T-helper 1 cell (primary cell): ENCODE measurements at regions not wholly inside any gene's neighbourhood (a gene's known extent, or its start where the extent isn't known, plus 50 kb on each side); places are given as distances from the start of the nearest gene placed in this dataset.

Experiments used
- DNase-seq, 5 donors: peaks; one replicate each; pipeline ENCODE4 v3.0.0-alpha.2; 2012 to 2020

- DNase-seq, result no peak
Measured at GRCh38 chr10:3016016-3016415, 51.3 kb upstream of the PFKP start.

GRCh38 chr10:3014968-3015367 is 52.4 kb upstream of the PFKP start:
- no peak for DNase-seq

GRCh38 chr10:3012223-3012622 is 55.1 kb upstream of the PFKP start:
- DNase-seq, result no peak

GRCh38 chr10:3010816-3011460 is 56.4 kb upstream of the PFKP start:
- no peak for DNase-seq

- DNase-seq, result no peak
Measured at GRCh38 chr10:3010334-3010733, 57.0 kb upstream of the PFKP start.

GRCh38 chr10:3009341-3009740 is 58.0 kb upstream of the PFKP start:
- DNase-seq, result no peak

GRCh38 chr10:3008518-3009195 is 58.7 kb upstream of the PFKP start:
- no peak for DNase-seq

GRCh38 chr10:3006607-3007006 is 60.7 kb upstream of the PFKP start:
- no peak for DNase-seq

GRCh38 chr10:3006093-3006492 is 61.3 kb upstream of the PFKP start:
- DNase-seq, result no peak

- DNase-seq, result peak in 1 of 5 donors; percentile 21
Measured at GRCh38 chr10:3002304-3002703, 65.0 kb upstream of the PFKP start.

GRCh38 chr10:3000048-3000447 is 67.3 kb upstream of the PFKP start:
- DNase-seq, result no peak

- no peak for DNase-seq
Measured at GRCh38 chr10:2994221-2994961, 73.0 kb upstream of the PFKP start.

GRCh38 chr10:2993636-2994035 is 73.7 kb upstream of the PFKP start:
- DNase-seq, result no peak

- DNase-seq, result no peak
Measured at GRCh38 chr10:2992401-2993198, 74.7 kb upstream of the PFKP start.

- no peak for DNase-seq
Measured at GRCh38 chr10:2990764-2991163, 76.6 kb upstream of the PFKP start.

GRCh38 chr10:2989292-2989947 is 77.9 kb upstream of the PFKP start:
- no peak for DNase-seq

GRCh38 chr10:2987185-2987768 is 80.1 kb upstream of the PFKP start:
- DNase-seq, result no peak

GRCh38 chr10:2986391-2986801 is 81.0 kb upstream of the PFKP start:
- DNase-seq, result no peak

- DNase-seq, result no peak
Measured at GRCh38 chr10:2985729-2986232, 81.6 kb upstream of the PFKP start.

GRCh38 chr10:2984682-2985081 is 82.7 kb upstream of the PFKP start:
- DNase-seq, result no peak

GRCh38 chr10:2982146-2982545 is 85.2 kb upstream of the PFKP start:
- DNase-seq, result no peak

- DNase-seq, result no peak
Measured at GRCh38 chr10:2981361-2981801, 86.0 kb upstream of the PFKP start.
